Neural crest cell (in vitro differentiated cells): ENCODE measurements at regions not wholly inside any gene's neighbourhood (a gene's known extent, or its start where the extent isn't known, plus 50 kb on each side); places are given as distances from the start of the nearest gene placed in this dataset.

ENCODE experiments used
- DNase-seq: peaks from one replicate; pipeline ENCODE4 v3.0.0; 2021; ENCODE audit warnings: low read depth, mixed read lengths, low spot score
- H3K27ac Mint-ChIP-seq: one replicate; pipeline ENCODE4 v1.8.0; 2021; ENCODE audit warnings: mild to moderate bottlenecking, mixed read lengths; ENCODE audit not compliant: unreplicated experiment
- H3K27me3 Mint-ChIP-seq: 2 replicates; pipeline ENCODE4 v1.8.0; 2021; ENCODE audit warnings: low read depth, mild to moderate bottlenecking, mixed read lengths
- H3K36me3 Mint-ChIP-seq: 2 replicates; pipeline ENCODE4 v1.8.0; 2021; ENCODE audit warnings: low read depth, mild to moderate bottlenecking, mixed read lengths
- H3K4me1 Mint-ChIP-seq: 2 replicates; pipeline ENCODE4 v1.8.0; 2021; ENCODE audit warnings: mixed read lengths
- H3K4me3 Mint-ChIP-seq: one replicate; pipeline ENCODE4 v1.8.0; 2021; ENCODE audit warnings: mild to moderate bottlenecking, mixed read lengths
- H3K9me3 Mint-ChIP-seq: 2 replicates; pipeline ENCODE4 v1.8.0; 2021; ENCODE audit warnings: mixed read lengths
- TF ChIP-seq, protein P1 (sequence below): fragments of 200-600 bp; sonication (generic); conservative IDR thresholded peaks from 2 replicates; pipeline ENCODE4 v1.5.0; 2021; ENCODE audit warnings: antibody characterized with exemption, mild to moderate bottlenecking

DNA sequence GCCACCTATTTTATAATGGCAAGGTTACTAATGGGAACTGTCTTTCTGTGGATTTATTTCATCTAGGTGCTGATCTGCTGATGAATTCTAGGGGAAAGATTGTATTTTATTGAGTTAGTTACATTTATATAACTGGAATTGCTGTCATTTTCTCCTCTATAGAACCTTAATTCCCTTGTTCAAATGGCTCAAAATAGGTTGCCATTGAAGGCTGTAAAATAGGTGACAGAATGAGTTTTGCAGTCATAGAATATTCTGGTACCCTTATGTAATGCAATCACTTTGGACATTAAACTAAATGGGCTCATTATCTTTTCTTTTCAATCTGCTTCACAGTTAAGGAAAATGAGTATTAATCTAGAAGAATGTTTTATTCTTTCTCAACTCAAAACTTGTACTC, 131.0 kb downstream of the CTH start:
- TF ChIP-seq, protein P1, sequence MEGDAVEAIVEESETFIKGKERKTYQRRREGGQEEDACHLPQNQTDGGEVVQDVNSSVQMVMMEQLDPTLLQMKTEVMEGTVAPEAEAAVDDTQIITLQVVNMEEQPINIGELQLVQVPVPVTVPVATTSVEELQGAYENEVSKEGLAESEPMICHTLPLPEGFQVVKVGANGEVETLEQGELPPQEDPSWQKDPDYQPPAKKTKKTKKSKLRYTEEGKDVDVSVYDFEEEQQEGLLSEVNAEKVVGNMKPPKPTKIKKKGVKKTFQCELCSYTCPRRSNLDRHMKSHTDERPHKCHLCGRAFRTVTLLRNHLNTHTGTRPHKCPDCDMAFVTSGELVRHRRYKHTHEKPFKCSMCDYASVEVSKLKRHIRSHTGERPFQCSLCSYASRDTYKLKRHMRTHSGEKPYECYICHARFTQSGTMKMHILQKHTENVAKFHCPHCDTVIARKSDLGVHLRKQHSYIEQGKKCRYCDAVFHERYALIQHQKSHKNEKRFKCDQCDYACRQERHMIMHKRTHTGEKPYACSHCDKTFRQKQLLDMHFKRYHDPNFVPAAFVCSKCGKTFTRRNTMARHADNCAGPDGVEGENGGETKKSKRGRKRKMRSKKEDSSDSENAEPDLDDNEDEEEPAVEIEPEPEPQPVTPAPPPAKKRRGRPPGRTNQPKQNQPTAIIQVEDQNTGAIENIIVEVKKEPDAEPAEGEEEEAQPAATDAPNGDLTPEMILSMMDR = no peak
- Mint-ChIP-seq H3K4me1 (peaks cover 5% of the 10 kb centered on the region), H3K9me3 (no peaks in the 10 kb centered on the region), H3K4me3 (no peak overlapping the region), H3K27ac (no peak overlapping the region), H3K27me3 (peaks cover 3% of the 10 kb centered on the region), H3K36me3 (no peaks in the 10 kb centered on the region)
- no peak for DNase-seq

DNA sequence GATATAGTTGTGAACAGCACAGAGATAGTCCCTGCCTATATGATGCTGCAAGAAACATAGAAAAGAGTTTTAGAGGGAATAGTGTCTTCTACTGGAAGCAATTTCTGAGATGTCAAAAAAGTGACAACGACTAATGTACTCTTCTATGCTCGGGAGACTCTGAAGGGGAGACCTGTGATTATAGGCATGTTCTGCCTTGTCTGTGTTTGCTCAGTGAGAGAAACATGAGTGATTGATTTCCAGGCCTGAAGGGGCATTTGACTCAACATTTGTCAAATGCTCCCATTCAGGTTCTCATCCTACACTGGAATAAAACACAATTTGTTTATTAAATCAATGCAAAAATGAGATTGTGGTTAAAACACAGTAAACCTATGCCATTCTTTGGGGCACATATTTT, 131.8 kb downstream of the CTH start:
- peaks cover 5% of the 10 kb centered on the region for H3K4me1 Mint-ChIP-seq
- no peaks in the 10 kb centered on the region for H3K27me3 Mint-ChIP-seq
- H3K36me3 Mint-ChIP-seq = no peaks in the 10 kb centered on the region
- no peaks in the 10 kb centered on the region for H3K9me3 Mint-ChIP-seq
- DNase-seq = no peak
- no peak overlapping the region for H3K4me3 Mint-ChIP-seq
- H3K27ac Mint-ChIP-seq = no peak overlapping the region
- TF ChIP-seq, protein P1 = no peak

DNA sequence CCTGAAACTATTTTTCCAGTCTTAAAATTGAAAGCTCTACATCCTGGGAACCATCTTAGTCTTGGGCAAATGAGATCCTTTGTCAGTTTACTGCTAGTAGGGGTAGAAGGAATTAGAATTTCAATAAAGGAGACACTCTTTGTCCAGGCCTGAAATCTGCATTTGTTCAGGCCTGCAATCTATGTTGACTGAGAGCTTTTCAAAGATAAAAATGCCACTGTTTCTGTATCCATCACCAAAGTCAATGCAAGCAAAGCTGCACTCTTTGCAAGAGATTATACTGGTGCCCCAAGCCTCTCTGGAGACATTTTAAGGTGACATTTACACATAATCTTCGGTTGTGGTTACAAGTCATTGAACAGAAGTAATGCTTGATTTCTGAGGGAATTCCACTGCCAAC, 135.7 kb downstream of the CTH start:
- Mint-ChIP-seq H3K4me1 (peaks cover 5% of the 10 kb centered on the region), H3K4me3 (no peak overlapping the region), H3K9me3 (no peaks in the 10 kb centered on the region), H3K27ac (no peak overlapping the region), H3K36me3 (no peaks in the 10 kb centered on the region), H3K27me3 (peaks cover 7% of the 10 kb centered on the region)
- TF ChIP-seq, protein P1 = no peak
- no peak for DNase-seq

DNA sequence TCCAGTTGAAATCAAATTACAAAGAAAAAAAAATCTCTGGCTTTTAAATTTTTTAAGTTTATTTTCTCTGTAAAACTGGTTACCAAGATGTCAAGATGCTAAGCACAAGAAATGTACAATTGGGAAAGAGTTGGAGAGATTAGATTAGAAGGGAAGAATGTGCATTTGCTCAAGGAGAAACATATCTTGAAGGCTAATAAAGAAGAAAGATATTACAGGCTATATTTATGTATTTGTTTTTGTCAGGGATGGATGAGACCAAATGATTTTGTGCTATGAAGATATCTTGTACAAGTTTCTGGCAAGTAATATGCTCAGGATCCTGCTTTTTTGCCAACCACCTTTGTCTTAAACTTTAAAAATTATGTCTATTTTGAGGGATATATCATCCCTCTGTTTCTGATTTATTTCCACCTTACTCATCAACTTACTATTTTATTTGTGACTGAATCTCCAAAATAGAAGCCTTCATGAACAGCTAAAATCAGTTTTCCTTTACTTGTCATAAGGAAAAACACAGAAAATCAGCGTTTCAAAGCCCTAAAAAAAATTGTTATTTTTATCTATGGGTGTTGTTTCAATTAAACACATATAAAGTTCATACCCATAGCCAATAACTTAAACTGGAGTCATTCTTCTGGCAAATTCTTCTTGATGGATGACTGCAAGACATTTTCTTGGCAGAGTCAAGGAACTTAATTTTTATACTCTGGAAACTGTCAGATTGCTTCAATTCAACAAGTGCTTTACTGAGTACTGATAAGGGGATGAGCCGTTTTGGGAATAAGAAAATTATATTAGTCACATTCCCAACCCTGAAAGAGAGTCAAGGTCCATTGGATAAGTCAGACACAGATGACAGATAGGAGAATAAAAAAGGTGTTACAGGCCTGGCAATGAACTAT, 141.8 kb downstream of the CTH start:
- Mint-ChIP-seq H3K4me3 (no peak overlapping the region), H3K27me3 (peaks cover 16% of the 10 kb centered on the region), H3K4me1 (no peaks in the 10 kb centered on the region), H3K27ac (no peak overlapping the region), H3K9me3 (no peaks in the 10 kb centered on the region), H3K36me3 (no peaks in the 10 kb centered on the region)
- TF ChIP-seq, protein P1 = no peak
- DNase-seq = no peak

DNA sequence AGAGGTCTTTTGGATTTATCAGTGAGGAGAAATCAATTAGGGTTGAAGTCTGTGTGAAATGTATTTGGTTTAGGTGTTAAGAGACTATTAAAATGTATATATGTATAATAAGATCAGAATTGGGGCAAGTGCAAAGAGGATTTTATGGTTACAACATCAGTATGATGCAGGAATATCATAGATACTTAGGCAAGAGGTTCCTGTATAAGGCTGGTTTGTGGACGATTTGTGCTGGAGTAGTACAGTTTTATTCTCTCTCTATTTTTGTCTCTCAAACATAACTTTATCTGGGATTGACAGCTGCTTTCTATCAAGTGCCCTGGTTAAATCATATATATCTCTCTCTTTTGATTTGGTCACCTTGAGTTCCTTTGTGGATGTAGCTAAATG, 142.5 kb downstream of the CTH start:
- no peaks in the 10 kb centered on the region for H3K4me1 Mint-ChIP-seq
- no peak overlapping the region for H3K4me3 Mint-ChIP-seq
- H3K27me3 Mint-ChIP-seq = peaks cover 12% of the 10 kb centered on the region
- no peaks in the 10 kb centered on the region for H3K36me3 Mint-ChIP-seq
- no peak overlapping the region for H3K27ac Mint-ChIP-seq
- TF ChIP-seq, protein P1 = no peak
- no peaks in the 10 kb centered on the region for H3K9me3 Mint-ChIP-seq
- DNase-seq = no peak
